HG02623 (cell line): ENCODE measurements at regions not wholly inside any gene's neighbourhood (a gene's known extent, or its start where the extent isn't known, plus 50 kb on each side); places are given as distances from the start of the nearest gene placed in this dataset.
A peak's percentile ranks its signal among the peaks of the same experiment; 100 is the strongest.
"Not testable (repeated sequence)": the region's sequence is repeated elsewhere in the genome, so short reads cannot be mapped to it uniquely, and the experiment has no call there.

Experiments
- ATAC-seq: cut with Tn5 transposase; IDR thresholded peaks from one replicate; pipeline ENCODE4 v1.9.1; 2021; ENCODE audit warnings: moderate library complexity; ENCODE audit not compliant: unreplicated experiment

- ATAC-seq: no peak
Observed at GRCh38 chr12:13924286-13924685, 57.1 kb downstream of the GRIN2B start.

GRCh38 chr12:13918897-13919296 is 62.5 kb downstream of the GRIN2B start:
- no peak for ATAC-seq

- no peak for ATAC-seq
Observed at GRCh38 chr12:13915096-13915495, 66.3 kb downstream of the GRIN2B start.

GRCh38 chr12:13913371-13913770 is 68.0 kb downstream of the GRIN2B start:
- ATAC-seq: no peak

GRCh38 chr12:13911756-13912554 is 69.4 kb downstream of the GRIN2B start:
- ATAC-seq: no peak

- no peak for ATAC-seq
Observed at GRCh38 chr12:13905794-13906193, 75.6 kb downstream of the GRIN2B start.

- no peak for ATAC-seq
Observed at GRCh38 chr12:13900718-13901117, 80.7 kb downstream of the GRIN2B start.

- not testable (repeated sequence) for ATAC-seq
Observed at GRCh38 chr12:13898387-13898786, 83.0 kb downstream of the GRIN2B start.

GRCh38 chr12:13897811-13898210 is 83.6 kb downstream of the GRIN2B start:
- no peak for ATAC-seq

GRCh38 chr12:13896063-13896626 is 85.3 kb downstream of the GRIN2B start:
- ATAC-seq: no peak

GRCh38 chr12:13891902-13892301 is 89.5 kb downstream of the GRIN2B start:
- ATAC-seq: no peak

GRCh38 chr12:13890943-13891342 is 90.5 kb downstream of the GRIN2B start:
- ATAC-seq: no peak

GRCh38 chr12:13887779-13888388 is 93.5 kb downstream of the GRIN2B start:
- ATAC-seq: no peak

- no peak for ATAC-seq
Observed at GRCh38 chr12:13882176-13882575, 99.2 kb downstream of the GRIN2B start.

GRCh38 chr12:13880613-13881012 is 100.8 kb downstream of the GRIN2B start:
- no peak for ATAC-seq

GRCh38 chr12:13875744-13876143 is 105.7 kb downstream of the GRIN2B start:
- no peak for ATAC-seq

GRCh38 chr12:13870255-13870654 is 111.1 kb downstream of the GRIN2B start:
- no peak for ATAC-seq

GRCh38 chr12:13864081-13864673 is 117.2 kb downstream of the GRIN2B start:
- peak; percentile 95 for ATAC-seq

GRCh38 chr12:13857750-13858149 is 123.7 kb downstream of the GRIN2B start:
- ATAC-seq: no peak

GRCh38 chr12:13853471-13853870 is 127.9 kb downstream of the GRIN2B start:
- ATAC-seq: no peak

GRCh38 chr12:13851828-13852227 is 129.6 kb downstream of the GRIN2B start:
- ATAC-seq: no peak

GRCh38 chr12:13849456-13849855 is 131.9 kb downstream of the GRIN2B start:
- no peak for ATAC-seq
